HL-60 (cell line): ENCODE measurements at regions not wholly inside any gene's neighbourhood (a gene's known extent, or its start where the extent isn't known, plus 50 kb on each side); places are given as distances from the start of the nearest gene placed in this dataset.
A peak's percentile ranks its signal among the peaks of the same experiment; 100 is the strongest.

Experiments used
- DNase-seq, 2 experiments: peaks; one replicate each; pipeline ENCODE4 v3.0.0-alpha.2; 2010 to 2020; ENCODE audit warnings: low read depth in 1 of 2, low spot score in 1 of 2
- H3K27ac ChIP-seq: fragments of 250-450 bp; sonication (Bioruptor Pico); replicated peaks from 2 replicates; pipeline ENCODE4 v1.5.1; 2020; ENCODE audit warnings: mild to moderate bottlenecking, moderate library complexity
- H3K27me3 ChIP-seq: fragments of 250-450 bp; sonication (Bioruptor Pico); 2 replicates; pipeline ENCODE4 v1.5.1; 2021; ENCODE audit warnings: mild to moderate bottlenecking, moderate library complexity; ENCODE audit not compliant: insufficient read depth, poor library complexity, severe bottlenecking
- H3K4me3 ChIP-seq: replicated peaks from 2 replicates; pipeline ENCODE4 v1.5.1; 2011; ENCODE audit warnings: mild to moderate bottlenecking, control low read depth, low read length; ENCODE audit not compliant: insufficient read depth
- CTCF ChIP-seq: IDR thresholded peaks from one replicate; pipeline ENCODE4 v1.5.1; 2011; ENCODE audit warnings: low read length, control low read depth, inconsistent platforms; ENCODE audit not compliant: insufficient read depth
- GABPA ChIP-seq: IDR thresholded peaks from 2 replicates; pipeline ENCODE4 v1.6.1; 2012; ENCODE audit warnings: low read depth
- POLR2AphosphoS5 ChIP-seq: IDR thresholded peaks from 2 replicates; pipeline ENCODE4 v1.6.1; 2012; ENCODE audit warnings: low read depth
- REST ChIP-seq: IDR thresholded peaks from 2 replicates; pipeline ENCODE4 v1.6.1; 2012; ENCODE audit warnings: low read depth; ENCODE audit not compliant: insufficient replicate concordance
- SPI1 ChIP-seq: IDR thresholded peaks from 2 replicates; pipeline ENCODE4 v1.6.1; 2012; ENCODE audit warnings: low read depth, mild to moderate bottlenecking, borderline replicate concordance

GRCh38 chrX:39821709-39822095 is 276.1 kb downstream of the BCOR start:
- Histone ChIP-seq H3K27me3 (no peaks in the 10 kb centered on the region), H3K27ac (no peak overlapping the region), H3K4me3 (peak overlapping the region; percentile 20)
- TF ChIP-seq SPI1 = no peak
- no peak for TF ChIP-seq GABPA
- TF ChIP-seq CTCF = no peak
- no peak for TF ChIP-seq POLR2AphosphoS5
- no peak for TF ChIP-seq REST
- no peak for DNase-seq

GRCh38 chrX:39822133-39822748 is 275.5 kb downstream of the BCOR start:
- Histone ChIP-seq H3K4me3 (no peak overlapping the region), H3K27me3 (no peaks in the 10 kb centered on the region)

GRCh38 chrX:39823424-39823823 is 274.3 kb downstream of the BCOR start:
- H3K27ac ChIP-seq = no peak overlapping the region
- TF ChIP-seq GABPA = no peak
- TF ChIP-seq SPI1 = no peak
- no peak for TF ChIP-seq REST
- TF ChIP-seq POLR2AphosphoS5 = no peak
- no peak for TF ChIP-seq CTCF
- H3K4me3 ChIP-seq = no peak overlapping the region
- no peak for DNase-seq
- H3K27me3 ChIP-seq = no peaks in the 10 kb centered on the region

More at GRCh38 chrX:39822133-39822748, 275.5 kb downstream of the BCOR start:
- no peak overlapping the region for H3K27ac ChIP-seq
- no peak for DNase-seq
- TF ChIP-seq SPI1 (no peak), POLR2AphosphoS5 (no peak), REST (no peak), CTCF (no peak)
